DND-41 (cell line): ENCODE measurements at regions not wholly inside any gene's neighbourhood (a gene's known extent, or its start where the extent isn't known, plus 50 kb on each side); places are given as distances from the start of the nearest gene placed in this dataset.

ENCODE experiments used
- ATAC-seq: fragments of 200-7000 bp; cut with Tn5 transposase; 3 replicates; pipeline ENCODE4 v1.9.1; 2021; ENCODE audit warnings: low read depth; ENCODE audit not compliant: insufficient read depth
- DNase-seq: peaks from one replicate; pipeline ENCODE4 v3.0.0-alpha.2; 2020
- H2AFZ ChIP-seq: 2 replicates; pipeline ENCODE4 v1.6.0; 2012; ENCODE audit warnings: low read depth, low read length
- H3K27ac ChIP-seq: 2 replicates; pipeline ENCODE4 v1.5.1; 2012; ENCODE audit warnings: low read length, inconsistent platforms
- H3K27me3 ChIP-seq: fragments of 200-600 bp; sonication (generic); 2 replicates; pipeline ENCODE4 v1.6.0; 2012; ENCODE audit warnings: low read length, mild to moderate bottlenecking, inconsistent platforms; ENCODE audit not compliant: insufficient read depth, poor library complexity
- H3K36me3 ChIP-seq: 2 replicates; pipeline ENCODE4 v1.5.1; 2012; ENCODE audit warnings: low read length, inconsistent platforms; ENCODE audit not compliant: insufficient read depth
- H3K4me1 ChIP-seq: 2 replicates; pipeline ENCODE4 v1.5.1; 2012; ENCODE audit warnings: mild to moderate bottlenecking, low read length; ENCODE audit not compliant: insufficient read depth
- H3K4me2 ChIP-seq: 2 replicates; pipeline ENCODE4 v1.6.0; 2012; ENCODE audit warnings: mild to moderate bottlenecking, moderate library complexity, low read length, inconsistent platforms; ENCODE audit not compliant: insufficient read depth
- H3K4me3 ChIP-seq, 2 experiments: fragments of 200-600 bp in 1 of 2; shearing (Covaris generic) in 1 of 2; 2 replicates each; pipeline ENCODE4 v1.5.1; 2012 to 2016; ENCODE audit warnings: inconsistent platforms in 2 of 2, low read length in 2 of 2, mild to moderate bottlenecking in 2 of 2, low read depth in 1 of 2, moderate library complexity in 1 of 2
- H3K79me2 ChIP-seq: 2 replicates; pipeline ENCODE4 v1.6.0; 2012; ENCODE audit warnings: low read length, inconsistent platforms; ENCODE audit not compliant: insufficient read depth
- H3K9ac ChIP-seq: 2 replicates; pipeline ENCODE4 v1.6.0; 2012; ENCODE audit warnings: low read depth, mild to moderate bottlenecking, inconsistent platforms, low read length, moderate library complexity
- H3K9me3 ChIP-seq: 2 replicates; pipeline ENCODE4 v1.5.1; 2012; ENCODE audit warnings: low read length, moderate library complexity, mild to moderate bottlenecking, inconsistent platforms; ENCODE audit not compliant: insufficient read depth, severe bottlenecking
- H4K20me1 ChIP-seq: 2 replicates; pipeline ENCODE4 v1.6.0; 2012; ENCODE audit warnings: low read length; ENCODE audit not compliant: insufficient read depth
- EZH2 ChIP-seq: IDR thresholded peaks from 3 replicates; pipeline ENCODE4 v1.6.1; 2012; ENCODE audit warnings: borderline replicate concordance, low read depth, mild to moderate bottlenecking, moderate library complexity, low read length, inconsistent platforms; ENCODE audit not compliant: severe bottlenecking
- TF ChIP-seq, protein P1 (sequence below): IDR thresholded peaks from 2 replicates; pipeline ENCODE4 v1.5.1; 2012; ENCODE audit warnings: borderline replicate concordance, low read length, moderate library complexity, mild to moderate bottlenecking; ENCODE audit not compliant: poor library complexity, severe bottlenecking; ENCODE audit errors: extremely low read depth

DNA sequence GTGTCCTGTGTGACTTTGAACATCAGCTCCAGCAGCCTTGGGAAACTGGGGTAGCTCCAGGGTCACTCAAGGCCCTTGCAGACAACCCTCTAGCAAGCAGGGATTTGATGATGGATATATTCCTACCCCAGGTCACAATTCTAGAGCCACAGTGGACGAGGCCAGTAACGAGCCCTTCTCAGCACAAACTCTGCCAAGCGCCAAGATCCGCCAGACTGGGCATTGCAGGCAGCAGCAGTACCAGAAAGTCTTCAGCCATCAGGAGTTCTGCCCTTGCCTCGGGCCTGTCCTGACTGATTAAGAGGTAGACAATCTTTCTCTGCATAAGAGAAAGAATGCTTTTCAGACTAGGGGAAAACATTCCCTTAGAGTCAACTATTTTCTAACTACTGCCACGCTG, 259.1 kb downstream of the FBXO15 start:
- Histone ChIP-seq H3K9ac (no peak overlapping the region), H3K27ac (no peak overlapping the region), H3K9me3 (no peaks in the 10 kb centered on the region), H3K4me2 (no peak overlapping the region), H3K27me3 (no peaks in the 10 kb centered on the region), H3K36me3 (no peaks in the 10 kb centered on the region), H3K4me3 (no peak overlapping the region), H4K20me1 (no peaks in the 10 kb centered on the region), H3K4me1 (no peaks in the 10 kb centered on the region), H2AFZ (no peak overlapping the region), H3K79me2 (no peaks in the 10 kb centered on the region)
- ATAC-seq = no peak
- no peak for DNase-seq
- TF ChIP-seq, protein P1, sequence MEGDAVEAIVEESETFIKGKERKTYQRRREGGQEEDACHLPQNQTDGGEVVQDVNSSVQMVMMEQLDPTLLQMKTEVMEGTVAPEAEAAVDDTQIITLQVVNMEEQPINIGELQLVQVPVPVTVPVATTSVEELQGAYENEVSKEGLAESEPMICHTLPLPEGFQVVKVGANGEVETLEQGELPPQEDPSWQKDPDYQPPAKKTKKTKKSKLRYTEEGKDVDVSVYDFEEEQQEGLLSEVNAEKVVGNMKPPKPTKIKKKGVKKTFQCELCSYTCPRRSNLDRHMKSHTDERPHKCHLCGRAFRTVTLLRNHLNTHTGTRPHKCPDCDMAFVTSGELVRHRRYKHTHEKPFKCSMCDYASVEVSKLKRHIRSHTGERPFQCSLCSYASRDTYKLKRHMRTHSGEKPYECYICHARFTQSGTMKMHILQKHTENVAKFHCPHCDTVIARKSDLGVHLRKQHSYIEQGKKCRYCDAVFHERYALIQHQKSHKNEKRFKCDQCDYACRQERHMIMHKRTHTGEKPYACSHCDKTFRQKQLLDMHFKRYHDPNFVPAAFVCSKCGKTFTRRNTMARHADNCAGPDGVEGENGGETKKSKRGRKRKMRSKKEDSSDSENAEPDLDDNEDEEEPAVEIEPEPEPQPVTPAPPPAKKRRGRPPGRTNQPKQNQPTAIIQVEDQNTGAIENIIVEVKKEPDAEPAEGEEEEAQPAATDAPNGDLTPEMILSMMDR = no peak
- TF ChIP-seq EZH2 = no peak

DNA sequence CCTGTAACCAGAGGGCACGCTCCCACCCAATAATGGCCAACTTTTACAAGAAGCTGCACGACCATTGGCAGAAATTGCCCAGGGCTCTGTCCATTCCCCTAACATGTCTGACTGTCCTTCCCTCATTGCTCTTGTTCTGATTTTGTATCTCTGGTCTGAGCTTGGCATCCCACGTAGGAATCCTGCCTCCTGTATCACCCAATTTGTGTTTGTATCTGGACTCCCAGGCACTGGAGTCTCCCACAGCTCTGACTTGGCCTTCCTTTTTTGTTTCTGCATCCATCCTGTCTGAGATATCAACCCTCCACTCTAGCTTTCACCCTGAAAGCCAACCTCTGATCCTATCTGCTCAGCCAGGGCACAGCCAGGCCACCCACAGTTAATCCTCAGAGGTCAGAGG, 259.8 kb downstream of the FBXO15 start:
- no peak for DNase-seq
- H3K36me3 ChIP-seq = no peaks in the 10 kb centered on the region
- H2AFZ ChIP-seq = no peak overlapping the region
- H3K9ac ChIP-seq = no peak overlapping the region
- H4K20me1 ChIP-seq = no peaks in the 10 kb centered on the region
- no peaks in the 10 kb centered on the region for H3K79me2 ChIP-seq
- H3K4me1 ChIP-seq = no peaks in the 10 kb centered on the region
- no peak overlapping the region for H3K4me3 ChIP-seq
- no peak overlapping the region for H3K4me2 ChIP-seq
- H3K9me3 ChIP-seq = no peaks in the 10 kb centered on the region
- no peak for ATAC-seq
- no peaks in the 10 kb centered on the region for H3K27me3 ChIP-seq
- no peak overlapping the region for H3K27ac ChIP-seq
- no peak for TF ChIP-seq EZH2
- TF ChIP-seq, protein P1 = no peak

DNA sequence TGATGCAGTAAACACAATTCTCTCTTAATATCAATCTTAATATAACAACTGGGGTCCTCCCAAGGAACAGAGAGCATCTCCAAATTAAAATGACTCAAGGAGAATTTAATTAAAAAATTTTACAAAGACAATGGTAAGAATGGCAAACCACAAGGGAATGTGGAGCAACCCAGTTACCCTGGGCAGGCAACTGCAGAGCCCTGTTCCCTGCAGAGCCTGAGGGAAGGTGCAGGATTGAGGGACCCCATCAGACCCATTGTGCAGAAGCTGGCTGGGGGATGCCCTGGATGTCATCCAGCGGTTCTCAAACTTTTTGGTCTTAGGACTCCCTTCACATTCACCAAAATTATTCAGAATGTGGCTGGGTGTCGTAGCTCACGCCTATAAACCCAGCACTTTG, 262.8 kb downstream of the FBXO15 start:
- Histone ChIP-seq H3K9me3 (no peaks in the 10 kb centered on the region), H3K9ac (no peak overlapping the region), H2AFZ (no peak overlapping the region), H3K4me1 (peaks cover 8% of the 10 kb centered on the region), H3K4me2 (no peak overlapping the region), H3K27me3 (no peaks in the 10 kb centered on the region), H4K20me1 (no peaks in the 10 kb centered on the region), H3K36me3 (no peaks in the 10 kb centered on the region), H3K27ac (no peak overlapping the region), H3K4me3 (no peak overlapping the region), H3K79me2 (no peaks in the 10 kb centered on the region)
- no peak for DNase-seq
- ATAC-seq = no peak
- no peak for TF ChIP-seq EZH2
- TF ChIP-seq, protein P1 = no peak

DNA sequence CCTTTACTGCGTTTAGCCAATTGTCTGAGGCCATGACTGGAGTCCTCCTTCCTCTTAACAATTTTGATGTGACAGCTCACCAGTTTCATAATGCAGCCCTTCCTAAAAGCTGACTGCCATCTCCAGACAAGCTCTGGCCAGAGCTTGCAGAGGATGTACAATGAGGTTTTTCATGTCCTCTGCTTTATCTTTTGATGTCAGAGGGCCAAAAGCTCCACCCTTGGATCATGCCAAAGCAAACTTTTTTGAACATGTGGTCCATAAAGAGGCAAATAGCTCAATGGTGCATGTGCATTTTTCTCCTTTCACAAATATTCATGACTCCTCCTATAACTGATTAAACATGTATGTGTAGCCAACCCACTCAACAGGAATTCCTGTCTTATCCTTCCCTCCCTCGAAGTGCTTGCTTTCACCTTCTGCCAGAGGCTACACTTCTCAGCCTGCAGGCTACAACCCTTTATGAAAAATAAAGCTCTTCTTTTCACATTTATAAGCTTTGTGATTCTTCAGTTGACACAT, 266.2 kb downstream of the FBXO15 start:
- Histone ChIP-seq H3K9ac (no peak overlapping the region), H4K20me1 (no peaks in the 10 kb centered on the region), H3K4me2 (no peak overlapping the region), H3K79me2 (no peaks in the 10 kb centered on the region), H3K27ac (no peak overlapping the region), H2AFZ (no peak overlapping the region), H3K4me3 (no peak overlapping the region), H3K9me3 (no peaks in the 10 kb centered on the region), H3K4me1 (peaks cover 8% of the 10 kb centered on the region), H3K36me3 (no peaks in the 10 kb centered on the region), H3K27me3 (no peaks in the 10 kb centered on the region)
- no peak for TF ChIP-seq EZH2
- TF ChIP-seq, protein P1 = no peak
- ATAC-seq (no peak), DNase-seq (no peak)
